Endodermal cell (in vitro differentiated cells): ENCODE measurements at regions not wholly inside any gene's neighbourhood (a gene's known extent, or its start where the extent isn't known, plus 50 kb on each side); places are given as distances from the start of the nearest gene placed in this dataset.

Experiments used
- DNase-seq: peaks from one replicate; pipeline ENCODE4 v3.0.0-alpha.2; 2017
- H3K27ac ChIP-seq: 2 replicates; pipeline ENCODE4 v1.5.1; 2013; ENCODE audit warnings: mild to moderate bottlenecking, low read depth, low read length, moderate library complexity
- H3K27me3 ChIP-seq: 2 replicates; pipeline ENCODE4 v1.6.1; 2013; ENCODE audit warnings: mild to moderate bottlenecking, low read length, moderate library complexity; ENCODE audit not compliant: insufficient read depth, control insufficient read depth, poor library complexity, severe bottlenecking
- H3K36me3 ChIP-seq: 2 replicates; pipeline ENCODE4 v1.7.0; 2013; ENCODE audit warnings: mild to moderate bottlenecking, low read length, moderate library complexity; ENCODE audit not compliant: control insufficient read depth, insufficient read depth
- H3K4me1 ChIP-seq: one replicate; pipeline ENCODE4 v1.7.0; 2013; ENCODE audit warnings: low read length; ENCODE audit not compliant: control insufficient read depth, insufficient read depth
- H3K4me3 ChIP-seq: 2 replicates; pipeline ENCODE4 v1.5.1; 2013; ENCODE audit warnings: mild to moderate bottlenecking, low read length, moderate library complexity
- H3K9ac ChIP-seq: 2 replicates; pipeline ENCODE4 v1.6.1; 2013; ENCODE audit warnings: mild to moderate bottlenecking, low read length, moderate library complexity; ENCODE audit not compliant: poor library complexity, severe bottlenecking; ENCODE audit errors: extremely low read depth
- H3K9me3 ChIP-seq: 2 replicates; pipeline ENCODE4 v1.6.1; 2013; ENCODE audit warnings: mild to moderate bottlenecking, low read length, moderate library complexity; ENCODE audit not compliant: control insufficient read depth
- H3K27ac Mint-ChIP-seq: 2 replicates; pipeline ENCODE4 v1.8.0; 2020; ENCODE audit warnings: mixed read lengths
- H3K27me3 Mint-ChIP-seq: 2 replicates; pipeline ENCODE4 v1.8.0; 2021; ENCODE audit warnings: mild to moderate bottlenecking, mixed read lengths; ENCODE audit not compliant: insufficient read depth
- H3K36me3 Mint-ChIP-seq: 2 replicates; pipeline ENCODE4 v1.8.0; 2020; ENCODE audit warnings: low read depth, mixed read lengths
- H3K4me1 Mint-ChIP-seq: 2 replicates; pipeline ENCODE4 v1.8.0; 2020; ENCODE audit warnings: mixed read lengths
- H3K4me3 Mint-ChIP-seq: 2 replicates; pipeline ENCODE4 v1.8.0; 2020; ENCODE audit warnings: mild to moderate bottlenecking, moderate library complexity, mixed read lengths
- H3K9me3 Mint-ChIP-seq: 2 replicates; pipeline ENCODE4 v1.8.0; 2020; ENCODE audit warnings: mild to moderate bottlenecking, mixed read lengths
- WGBS, 2 experiments: methylation state at CpG; one replicate each; pipeline versions ENCODE4 v1.1.5 to v1.1.7; 2013; ENCODE audit warnings: missing lambda C conversion rate in 2 of 2, mixed read lengths in 1 of 2; ENCODE audit not compliant: insufficient coverage in 1 of 2, insufficient read length in 1 of 2; 5-methylcytosine and 5-hydroxymethylcytosine counted together
- TF ChIP-seq, protein P1 (sequence below): fragments of 200-600 bp; sonication (generic); conservative IDR thresholded peaks from 2 replicates; pipeline ENCODE4 v1.5.0; 2021; ENCODE audit warnings: antibody characterized with exemption, mild to moderate bottlenecking

DNA sequence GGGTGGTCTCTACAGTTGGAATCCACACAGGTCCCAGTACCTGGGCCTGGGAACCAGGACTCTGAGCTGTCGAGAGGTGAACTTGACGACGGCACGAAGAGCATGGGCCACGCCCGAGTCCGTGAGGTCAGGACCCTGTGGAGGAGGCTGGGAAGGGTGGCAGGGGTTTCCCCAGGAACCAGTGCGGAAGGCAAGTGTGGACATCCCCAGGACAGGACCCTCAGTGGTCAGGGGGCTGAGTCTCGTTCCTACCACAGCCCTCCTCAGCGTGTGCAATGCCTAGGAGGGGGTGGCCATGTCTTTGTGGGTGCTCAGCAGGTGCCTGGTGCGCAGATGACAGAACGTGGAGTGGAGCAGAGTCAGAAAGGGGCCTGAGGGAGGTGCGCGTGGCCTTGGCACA is 335.6 kb upstream of the SALL3 start:
- WGBS, 2 experiments: 96% methylated on average over 10 to 14 of the region's 14 CpGs
- DNase-seq: no peak
- no peaks in the 10 kb centered on the region for H3K36me3 Mint-ChIP-seq
- H3K9me3 ChIP-seq: no peaks in the 10 kb centered on the region
- no peaks in the 10 kb centered on the region for H3K36me3 ChIP-seq
- TF ChIP-seq, protein P1, sequence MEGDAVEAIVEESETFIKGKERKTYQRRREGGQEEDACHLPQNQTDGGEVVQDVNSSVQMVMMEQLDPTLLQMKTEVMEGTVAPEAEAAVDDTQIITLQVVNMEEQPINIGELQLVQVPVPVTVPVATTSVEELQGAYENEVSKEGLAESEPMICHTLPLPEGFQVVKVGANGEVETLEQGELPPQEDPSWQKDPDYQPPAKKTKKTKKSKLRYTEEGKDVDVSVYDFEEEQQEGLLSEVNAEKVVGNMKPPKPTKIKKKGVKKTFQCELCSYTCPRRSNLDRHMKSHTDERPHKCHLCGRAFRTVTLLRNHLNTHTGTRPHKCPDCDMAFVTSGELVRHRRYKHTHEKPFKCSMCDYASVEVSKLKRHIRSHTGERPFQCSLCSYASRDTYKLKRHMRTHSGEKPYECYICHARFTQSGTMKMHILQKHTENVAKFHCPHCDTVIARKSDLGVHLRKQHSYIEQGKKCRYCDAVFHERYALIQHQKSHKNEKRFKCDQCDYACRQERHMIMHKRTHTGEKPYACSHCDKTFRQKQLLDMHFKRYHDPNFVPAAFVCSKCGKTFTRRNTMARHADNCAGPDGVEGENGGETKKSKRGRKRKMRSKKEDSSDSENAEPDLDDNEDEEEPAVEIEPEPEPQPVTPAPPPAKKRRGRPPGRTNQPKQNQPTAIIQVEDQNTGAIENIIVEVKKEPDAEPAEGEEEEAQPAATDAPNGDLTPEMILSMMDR: no peak
- no peak overlapping the region for H3K4me3 ChIP-seq
- no peak overlapping the region for H3K4me3 Mint-ChIP-seq
- H3K27me3 Mint-ChIP-seq: peaks cover 1% of the 10 kb centered on the region
- H3K4me1 ChIP-seq: no peaks in the 10 kb centered on the region
- no peaks in the 10 kb centered on the region for H3K9me3 Mint-ChIP-seq
- no peak overlapping the region for H3K9ac ChIP-seq
- no peaks in the 10 kb centered on the region for H3K27me3 ChIP-seq
- H3K27ac Mint-ChIP-seq: no peak overlapping the region
- H3K27ac ChIP-seq: no peak overlapping the region
- peaks cover 5% of the 10 kb centered on the region for H3K4me1 Mint-ChIP-seq

DNA sequence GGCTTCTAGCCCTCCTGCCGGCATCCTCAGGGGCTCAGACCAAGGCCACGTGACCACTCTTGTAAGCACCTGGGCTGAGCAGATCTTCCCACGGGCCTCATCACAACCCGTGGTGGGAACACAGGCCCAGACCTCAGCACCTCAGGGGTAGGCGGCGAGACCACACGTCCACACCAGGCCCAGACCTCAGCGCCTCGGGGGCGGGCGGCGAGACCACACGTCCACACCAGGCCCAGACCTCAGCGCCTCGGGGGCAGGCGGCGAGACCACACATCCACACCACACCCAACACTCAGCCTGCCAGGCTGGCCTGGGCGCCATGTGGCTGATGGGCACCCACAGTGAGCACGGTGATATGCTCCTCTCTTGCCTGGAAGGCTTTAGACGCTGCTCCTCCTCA is 334.4 kb upstream of the SALL3 start:
- H3K4me1 Mint-ChIP-seq: peaks cover 5% of the 10 kb centered on the region
- Histone ChIP-seq H3K9me3 (no peaks in the 10 kb centered on the region), H3K4me3 (no peak overlapping the region), H3K4me1 (no peaks in the 10 kb centered on the region), H3K36me3 (no peaks in the 10 kb centered on the region), H3K27ac (no peak overlapping the region), H3K27me3 (no peaks in the 10 kb centered on the region), H3K9ac (no peak overlapping the region)
- TF ChIP-seq, protein P1: no peak
- 95 to 96% methylated on average over 11 to 16 of the region's 20 CpGs for WGBS, 2 experiments
- no peak overlapping the region for H3K4me3 Mint-ChIP-seq
- H3K27ac Mint-ChIP-seq: no peak overlapping the region
- peaks cover 1% of the 10 kb centered on the region for H3K27me3 Mint-ChIP-seq
- no peaks in the 10 kb centered on the region for H3K36me3 Mint-ChIP-seq
- no peak for DNase-seq
- no peaks in the 10 kb centered on the region for H3K9me3 Mint-ChIP-seq

DNA sequence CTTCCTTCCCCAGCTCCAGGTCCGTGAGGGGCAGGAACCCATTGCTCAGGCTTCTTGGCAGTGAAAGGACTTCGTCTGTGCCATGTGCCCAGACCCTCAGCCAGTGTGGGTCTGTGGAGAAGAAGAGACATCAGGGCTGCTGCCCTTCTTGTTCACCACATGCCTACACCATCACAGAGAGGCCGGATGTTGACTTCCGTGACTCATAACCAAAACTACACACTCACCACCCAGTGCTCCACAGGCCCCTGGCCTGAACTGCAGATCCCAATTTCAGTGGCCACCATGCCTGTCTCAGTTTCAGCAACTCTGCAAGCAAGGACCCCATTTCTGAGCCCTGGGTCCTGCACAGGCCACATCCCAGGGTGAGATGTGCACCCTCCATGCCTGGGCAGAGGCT is 332.6 kb upstream of the SALL3 start:
- Mint-ChIP-seq H3K4me3 (no peak overlapping the region), H3K27ac (no peak overlapping the region), H3K36me3 (peaks cover under 1% of the 10 kb centered on the region), H3K27me3 (no peaks in the 10 kb centered on the region), H3K9me3 (peaks cover 13% of the 10 kb centered on the region), H3K4me1 (no peaks in the 10 kb centered on the region)
- WGBS, 2 experiments: 80 to 100% methylated on average over 1 to 4 of the region's 4 CpGs
- no peaks in the 10 kb centered on the region for H3K36me3 ChIP-seq
- DNase-seq: no peak
- TF ChIP-seq, protein P1: no peak
- no peak overlapping the region for H3K4me3 ChIP-seq
- H3K27ac ChIP-seq: no peak overlapping the region
- H3K9ac ChIP-seq: no peak overlapping the region
- no peaks in the 10 kb centered on the region for H3K4me1 ChIP-seq
- H3K27me3 ChIP-seq: no peaks in the 10 kb centered on the region
- H3K9me3 ChIP-seq: no peaks in the 10 kb centered on the region
